PC-3 (cell line): ENCODE measurements at regions not wholly inside any gene's neighbourhood (a gene's known extent, or its start where the extent isn't known, plus 50 kb on each side); places are given as distances from the start of the nearest gene placed in this dataset.

Experiments used
- CTCF ChIP-seq: fragments of 300-600 bp; sonication (generic); conservative IDR thresholded peaks from 2 replicates; pipeline ENCODE4 v1.5.1; 2017; ENCODE audit warnings: antibody characterized with exemption, low read depth, mild to moderate bottlenecking, low read length
- EZH2 ChIP-seq: fragments of 300-600 bp; sonication (generic); IDR thresholded peaks from one replicate; pipeline ENCODE4 v1.6.1; 2017; ENCODE audit warnings: antibody characterized with exemption, mild to moderate bottlenecking, low read length; ENCODE audit not compliant: unreplicated experiment

GRCh38 chr1:188826800-188827199 lies 1650.9 kb downstream of the BRINP3 start:
- TF ChIP-seq CTCF = no peak
- no peak for TF ChIP-seq EZH2
